HepG2 (cell line): ENCODE measurements at regions not wholly inside any gene's neighbourhood (a gene's known extent, or its start where the extent isn't known, plus 50 kb on each side); places are given as distances from the start of the nearest gene placed in this dataset.

ENCODE experiments used
- ATAC-seq: fragments of 200-7000 bp; cut with Tn5 transposase; 3 replicates; pipeline ENCODE4 v1.9.1; 2020; ENCODE audit warnings: mild to moderate bottlenecking, moderate library complexity
- BruUV-seq: library from RNA; stranded (reverse); fragments of 400-500 nt; replicated peaks from 2 replicates; lab custom pipeline; 2021; lab: Mats Ljungman, UMichigan
- CTCF ChIA-PET: fragments of 300-600 bp; formaldehyde crosslinking; extraction: SDS; loops from one replicate; lab custom pipeline; 2021; ENCODE audit warnings: low total read pairs, inconsistent platforms, low intra/inter-chr PET ratio; lab: Yijun Ruan, JAX
- POLR2A ChIA-PET: fragments of 350-600 bp; sonication (Branson Sonifier 250); formaldehyde crosslinking; loops from one replicate; lab custom pipeline; 2020; ENCODE audit warnings: antibody characterized with exemption, inconsistent platforms; lab: Yijun Ruan, JAX
- DNase-seq: peaks from one replicate; pipeline ENCODE4 v3.0.0-alpha.2; 2015; ENCODE audit warnings: low spot score
- FAIRE-seq: peaks from 3 replicates; lab custom pipeline; 2011; peaks lifted over from hg19 to GRCh38; lab: Jason Lieb, UNC
- H2AFZ ChIP-seq: one replicate; pipeline ENCODE4 v1.6.1; 2011; ENCODE audit warnings: low read length, inconsistent platforms
- H3K27ac ChIP-seq: fragments of 300-600 bp; 3 replicates; pipeline ENCODE4 v1.8.0; 2011; ENCODE audit warnings: mixed run types, mild to moderate bottlenecking, mixed read lengths, low read length, inconsistent platforms; ENCODE audit not compliant: insufficient read depth; ENCODE audit errors: extremely low read length
- H3K27me3 ChIP-seq, 2 experiments: fragments of 200-600 bp in 1 of 2; 2 replicates in 1 of 2; 3 replicates in 1 of 2; pipeline versions ENCODE4 v1.6.0 to v1.8.0; 2011; ENCODE audit warnings: low read length in 2 of 2, mild to moderate bottlenecking in 2 of 2, moderate library complexity in 2 of 2, inconsistent platforms in 1 of 2; ENCODE audit not compliant: insufficient read depth in 2 of 2, control insufficient read depth in 1 of 2
- H3K36me3 ChIP-seq, 2 experiments: fragments of 200-600 bp in 1 of 2; replicated peaks in 1 of 2; 2 replicates in 1 of 2; 3 replicates in 1 of 2; pipeline versions ENCODE4 v1.5.1 to v1.8.0; 2011; ENCODE audit warnings: low read length in 2 of 2, inconsistent platforms in 1 of 2; ENCODE audit not compliant: insufficient read depth in 2 of 2, control insufficient read depth in 1 of 2
- H3K4me1 ChIP-seq: 2 replicates; pipeline ENCODE4 v1.5.1; 2012; ENCODE audit warnings: low read length, inconsistent platforms; ENCODE audit not compliant: insufficient read depth
- H3K4me2 ChIP-seq: 2 replicates; pipeline ENCODE4 v1.6.0; 2011; ENCODE audit warnings: low read depth, low read length, inconsistent platforms
- H3K4me3 ChIP-seq, 3 experiments: fragments of 200-600 bp in 1 of 3; sonication (generic), shearing (Covaris generic) in 1 of 3; replicated peaks in 1 of 3; 2 replicates each; pipeline ENCODE4 v1.5.1; 2011 to 2016; ENCODE audit warnings: low read length in 3 of 3, inconsistent platforms in 2 of 3, low read depth in 2 of 3, mild to moderate bottlenecking in 2 of 3, control low read depth in 1 of 3, mixed read lengths in 1 of 3; ENCODE audit not compliant: insufficient read depth in 1 of 3
- H3K79me2 ChIP-seq: one replicate; pipeline ENCODE4 v1.6.1; 2011; ENCODE audit warnings: low read length, inconsistent platforms; ENCODE audit not compliant: insufficient read depth
- H3K9ac ChIP-seq: 2 replicates; pipeline ENCODE4 v1.6.0; 2011; ENCODE audit warnings: mild to moderate bottlenecking, low read depth, low read length, inconsistent platforms; ENCODE audit not compliant: insufficient read depth
- H3K9me3 ChIP-seq: 2 replicates; pipeline ENCODE4 v1.5.1; 2012; ENCODE audit warnings: mild to moderate bottlenecking, low read length
- H4K20me1 ChIP-seq: 2 replicates; pipeline ENCODE4 v1.6.0; 2011; ENCODE audit warnings: inconsistent platforms, mild to moderate bottlenecking, low read length, moderate library complexity; ENCODE audit not compliant: insufficient read depth
- ATF4 ChIP-seq, 2 experiments: fragments of 450-650 bp in 1 of 2; sonication (generic) in 1 of 2; formaldehyde crosslinking; IDR thresholded peaks; 2 replicates each; pipeline versions ENCODE4 v1.5.0 to v1.8.0; 2020 to 2022; ENCODE audit warnings: mild to moderate bottlenecking in 1 of 2, missing genetic modification reagents in 1 of 2
- CREM ChIP-seq, 2 experiments: sonication (generic) in 1 of 2; formaldehyde crosslinking in 1 of 2; IDR thresholded peaks; 2 replicates each; pipeline versions ENCODE4 v1.4.0 to v1.6.1; 2016 to 2020; ENCODE audit warnings: antibody characterized with exemption in 1 of 2, mild to moderate bottlenecking in 1 of 2, missing genetic modification reagents in 1 of 2
- HDAC1 ChIP-seq: sonication (generic); formaldehyde crosslinking; IDR thresholded peaks from 2 replicates; pipeline ENCODE4 v1.5.1; 2020; ENCODE audit warnings: mild to moderate bottlenecking, missing genetic modification reagents
- HOMEZ ChIP-seq: IDR thresholded peaks from 2 replicates; pipeline ENCODE4 v1.6.1; 2016; ENCODE audit warnings: low read depth
- MAX ChIP-seq: IDR thresholded peaks from 2 replicates; pipeline ENCODE4 v1.6.1; 2012; ENCODE audit warnings: inconsistent platforms
- MLX ChIP-seq: IDR thresholded peaks from 2 replicates; pipeline ENCODE4 v1.6.1; 2016
- NFAT5 ChIP-seq: sonication (generic); formaldehyde crosslinking; IDR thresholded peaks from 2 replicates; pipeline ENCODE4 v1.4.0; 2020; ENCODE audit warnings: missing genetic modification reagents
- NFYC ChIP-seq: IDR thresholded peaks from 2 replicates; pipeline ENCODE4 v1.6.1; 2016; ENCODE audit warnings: missing genetic modification reagents, missing compliant biosample characterization
- NKX3-1 ChIP-seq: sonication (generic); formaldehyde crosslinking; IDR thresholded peaks from 2 replicates; pipeline ENCODE4 v1.5.0; 2020; ENCODE audit warnings: missing genetic modification reagents
- PAX8 ChIP-seq: sonication (generic); formaldehyde crosslinking; IDR thresholded peaks from 2 replicates; pipeline ENCODE4 v1.8.0; 2022; ENCODE audit warnings: mild to moderate bottlenecking, missing genetic modification reagents, borderline replicate concordance
- RNF219 ChIP-seq: sonication (generic); formaldehyde crosslinking; IDR thresholded peaks from 2 replicates; pipeline ENCODE4 v1.5.0; 2020; ENCODE audit warnings: mild to moderate bottlenecking, missing genetic modification reagents
- SALL2 ChIP-seq: sonication (generic); formaldehyde crosslinking; IDR thresholded peaks from 2 replicates; pipeline ENCODE4 v1.8.1; 2023; ENCODE audit warnings: mild to moderate bottlenecking, missing genetic modification reagents, inconsistent platforms
- TP53 ChIP-seq: sonication (generic); formaldehyde crosslinking; conservative IDR thresholded peaks from 2 replicates; pipeline ENCODE4 v1.4.0; 2020; ENCODE audit warnings: missing genetic modification reagents
- ZNF691 ChIP-seq: sonication (generic); formaldehyde crosslinking; IDR thresholded peaks from 2 replicates; pipeline ENCODE4 v1.4.0; 2020; ENCODE audit warnings: missing genetic modification reagents, low read depth, mild to moderate bottlenecking, borderline replicate concordance
- in situ Hi-C: cut with HindIII; loops from 2 replicates; pipeline ENCODE4 v1.10.0; 2017; ENCODE audit warnings: low pct_unique_long_range_greater_than_20kb; ENCODE audit not compliant: extremely low pct_ligation_motif_present
- intact Hi-C: fragments of 100-400 bp; cut with micrococcal nuclease; formaldehyde crosslinking; loops from one replicate; pipeline ENCODE4 v1.10.0; 2022; ENCODE audit not compliant: unreplicated experiment

GRCh38 chr3:164537485-164537884 is 540.8 kb downstream of the SI start:
- Histone ChIP-seq H3K79me2 (no peaks in the 10 kb centered on the region), H3K27ac (no peak overlapping the region), H4K20me1 (no peaks in the 10 kb centered on the region), H3K4me1 (no peaks in the 10 kb centered on the region), H3K36me3 (no peaks in the 10 kb centered on the region), H3K4me3 (no peak overlapping the region), H3K4me2 (no peak overlapping the region), H3K9me3 (no peaks in the 10 kb centered on the region), H2AFZ (no peak overlapping the region), H3K9ac (no peak overlapping the region), H3K27me3 (no peaks in the 10 kb centered on the region)
- intact Hi-C loops: no loop called here
- DNase-seq: no peak
- in situ Hi-C loops: no loop called here
- ATAC-seq: no peak
- POLR2A ChIA-PET: no interaction called here
- FAIRE-seq: no peak
- no TSS peak for BruUV-seq
- TF ChIP-seq SALL2 (CRISPR knock-in tag): no peak
- no peak for TF ChIP-seq HOMEZ (CRISPR knock-in tag)
- no peak for TF ChIP-seq RNF219 (CRISPR knock-in tag)
- TF ChIP-seq NFYC: no peak
- no peak for TF ChIP-seq HDAC1 (CRISPR knock-in tag)
- TF ChIP-seq ZNF691: no peak
- TF ChIP-seq NKX3-1 (CRISPR knock-in tag): no peak
- no peak for TF ChIP-seq TP53 (CRISPR knock-in tag)
- TF ChIP-seq PAX8: no peak
- TF ChIP-seq MAX: no peak
- no peak for TF ChIP-seq CREM (IDR thresholded peaks at IDR 0.05)
- no peak for TF ChIP-seq CREM (CRISPR knock-in tag; IDR thresholded peaks at IDR 0.05)
- TF ChIP-seq ATF4 (CRISPR knock-in tag; IDR thresholded peaks at IDR 0.05): no peak
- no peak for TF ChIP-seq NFAT5 (CRISPR knock-in tag)
- no peak for TF ChIP-seq MLX (CRISPR knock-in tag)
- TF ChIP-seq, all 625 proteins: peak for 0
- CTCF ChIA-PET: no interaction called here
